Upper lobe of left lung (tissue), 6 donors: ENCODE measurements at regions not wholly inside any gene's neighbourhood (a gene's known extent, or its start where the extent isn't known, plus 50 kb on each side); places are given as distances from the start of the nearest gene placed in this dataset.
"Not testable (repeated sequence)": the region's sequence is repeated elsewhere in the genome, so short reads cannot be mapped to it uniquely, and the experiment has no call there.

Experiments used
- ATAC-seq, 2 donors: fragments of 200-7000 bp; cut with Tn5 transposase; one replicate each; pipeline ENCODE4 v1.9.1; 2022; ENCODE audit warnings: mild to moderate bottlenecking in 2 of 2, moderate library complexity in 2 of 2; ENCODE audit not compliant: low FRiP score in 2 of 2
- DNase-seq, 2 donors: peaks; one replicate each; pipeline ENCODE4 v3.0.0-alpha.2; 2019 to 2020
- H3K27ac ChIP-seq, 4 donors: fragments of 200-600 bp; sonication (generic); one replicate each; pipeline ENCODE4 v1.5.1; 2016 to 2019
- H3K27me3 ChIP-seq, 4 donors: fragments of 200-600 bp; sonication (generic); one replicate each; pipeline ENCODE4 v1.5.1; 2017 to 2019
- H3K36me3 ChIP-seq, 4 donors: fragments of 200-600 bp; sonication (generic); one replicate each; pipeline ENCODE4 v1.5.1; 2016 to 2019
- H3K4me1 ChIP-seq, 4 donors: fragments of 200-600 bp; sonication (generic); one replicate each; pipeline ENCODE4 v1.5.1; 2018 to 2019
- H3K4me3 ChIP-seq, 4 donors: fragments of 200-600 bp; sonication (generic); one replicate each; pipeline ENCODE4 v1.5.1; 2017 to 2019; ENCODE audit warnings: mild to moderate bottlenecking in 2 of 4, moderate library complexity in 1 of 4
- H3K9me3 ChIP-seq, 4 donors: fragments of 200-600 bp; sonication (generic); one replicate each; pipeline ENCODE4 v1.5.1; 2018 to 2019
- CTCF ChIP-seq, 6 experiments: fragments of 450-650 bp in 4 of 6; fragments of 200-600 bp in 2 of 6; sonication (generic) in 2 of 6; IDR thresholded peaks; one replicate each; pipeline ENCODE4 v1.5.1; 2016 to 2019; ENCODE audit warnings: antibody characterized with exemption in 6 of 6
- EP300 ChIP-seq, 4 donors: sonication (generic); formaldehyde crosslinking; IDR thresholded peaks; one replicate each; pipeline ENCODE4 v1.5.1; 2017; ENCODE audit warnings: antibody characterized with exemption in 4 of 4, control low read depth in 2 of 4
- POLR2A ChIP-seq, 4 donors: fragments of 450-650 bp; IDR thresholded peaks; one replicate each; pipeline ENCODE4 v1.5.1; 2016 to 2017; ENCODE audit warnings: antibody characterized with exemption in 4 of 4, mild to moderate bottlenecking in 2 of 4
- POLR2AphosphoS5 ChIP-seq, 2 donors: sonication (generic); formaldehyde crosslinking; IDR thresholded peaks; one replicate each; pipeline ENCODE4 v1.5.1; 2017; ENCODE audit warnings: antibody characterized with exemption in 2 of 2
- WGBS, 2 donors: methylation state at CpG; one replicate each; pipeline ENCODE4 v1.1.5; 2017 to 2018; 5-methylcytosine and 5-hydroxymethylcytosine counted together
- donor health status: DM: no; HTN: no; CAD: no; lungs with moderate emphysema.
- donor health status: DM: no; HTN: yes; CAD: no; lungs with severe emphysema.

GRCh38 chr12:95358111-95359083 is 115.6 kb upstream of the METAP2 start:
- DNase-seq (no peak), ATAC-seq (no peak)
- peaks cover 4 to 10% (median 7%) of the 10 kb centered on the region in 4 donors for H3K4me1 ChIP-seq
- H3K36me3 ChIP-seq = no peaks in the 10 kb centered on the region
- H3K27me3 ChIP-seq = no peaks in the 10 kb centered on the region
- no peak overlapping the region for H3K4me3 ChIP-seq
- no peak for TF ChIP-seq POLR2AphosphoS5 (IDR thresholded peaks at IDR 0.05)
- no peak for TF ChIP-seq EP300 (IDR thresholded peaks at IDR 0.05)
- TF ChIP-seq CTCF (IDR thresholded peaks at IDR 0.05) = no peak
- TF ChIP-seq POLR2A (IDR thresholded peaks at IDR 0.05) = no peak
- H3K9me3 ChIP-seq = no peaks in the 10 kb centered on the region
- H3K27ac ChIP-seq = peak overlapping the region in 2 of 4 donors; percentile 16 to 19
- WGBS, 2 donors = 56 to 64% methylated on average over 11 of the region's 11 CpGs

- H3K27ac ChIP-seq = no peak overlapping the region
- H3K4me3 ChIP-seq = no peak overlapping the region
- no peaks in the 10 kb centered on the region for H3K27me3 ChIP-seq
- TF ChIP-seq POLR2AphosphoS5 (IDR thresholded peaks at IDR 0.05) (no peak), POLR2A (IDR thresholded peaks at IDR 0.05) (no peak), CTCF (IDR thresholded peaks at IDR 0.05) (no peak), EP300 (IDR thresholded peaks at IDR 0.05) (no peak)
- no peaks in the 10 kb centered on the region for H3K9me3 ChIP-seq
- 66 to 67% methylated on average over 2 of the region's 2 CpGs for WGBS, 2 donors
- DNase-seq (no peak), ATAC-seq (no peak)
- no peaks in the 10 kb centered on the region for H3K36me3 ChIP-seq
- H3K4me1 ChIP-seq = no peaks in the 10 kb centered on the region
These were observed 108.0 kb upstream of the METAP2 start for GRCh38 chr12:95365912-95366311.

- H3K36me3 ChIP-seq = no peaks in the 10 kb centered on the region
- ATAC-seq = no peak
- 75 to 76% methylated on average over 2 of the region's 2 CpGs for WGBS, 2 donors
- no peaks in the 10 kb centered on the region for H3K27me3 ChIP-seq
- no peak overlapping the region for H3K27ac ChIP-seq
- no peak for TF ChIP-seq CTCF (IDR thresholded peaks at IDR 0.05)
- no peak for TF ChIP-seq POLR2AphosphoS5 (IDR thresholded peaks at IDR 0.05)
- no peak for TF ChIP-seq POLR2A (IDR thresholded peaks at IDR 0.05)
- TF ChIP-seq EP300 (IDR thresholded peaks at IDR 0.05) = no peak
- DNase-seq = no peak
- H3K4me3 ChIP-seq = no peak overlapping the region
- no peaks in the 10 kb centered on the region for H3K9me3 ChIP-seq
- H3K4me1 ChIP-seq = no peaks in the 10 kb centered on the region
These were observed 105.0 kb upstream of the METAP2 start for GRCh38 chr12:95368931-95369330.

- no peaks in the 10 kb centered on the region for H3K27me3 ChIP-seq
- H3K4me1 ChIP-seq = no peaks in the 10 kb centered on the region
- no peaks in the 10 kb centered on the region for H3K36me3 ChIP-seq
- H3K9me3 ChIP-seq = no peaks in the 10 kb centered on the region
- ATAC-seq (no peak), DNase-seq (no peak)
- no peak for TF ChIP-seq EP300 (IDR thresholded peaks at IDR 0.05)
- no peak for TF ChIP-seq POLR2AphosphoS5 (IDR thresholded peaks at IDR 0.05)
- no peak for TF ChIP-seq CTCF (IDR thresholded peaks at IDR 0.05)
- no peak for TF ChIP-seq POLR2A (IDR thresholded peaks at IDR 0.05)
- no peak overlapping the region for H3K4me3 ChIP-seq
- no peak overlapping the region for H3K27ac ChIP-seq
- 84 to 85% methylated on average over 5 of the region's 5 CpGs for WGBS, 2 donors
These were observed 102.4 kb upstream of the METAP2 start for GRCh38 chr12:95371571-95371970.

GRCh38 chr12:95379481-95379880 is 94.5 kb upstream of the METAP2 start:
- ATAC-seq, H3K36me3 ChIP-seq, H3K4me3 ChIP-seq, H3K9me3 ChIP-seq, H3K27me3 ChIP-seq, H3K27ac ChIP-seq, H3K4me1 ChIP-seq: not testable (repeated sequence)
- WGBS, 2 donors = 81% methylated on average over 8 of the region's 23 CpGs; no CpG with 5 or more reads in 1 of the 2 donors
- peak in 1 of 2 donors; percentile 60 for DNase-seq

- not testable (repeated sequence) for H3K4me3 ChIP-seq, DNase-seq, H3K27ac ChIP-seq, ATAC-seq, H3K27me3 ChIP-seq, H3K9me3 ChIP-seq, H3K36me3 ChIP-seq
- WGBS, 2 donors = 91 to 92% methylated on average over 12 of the region's 14 CpGs
- H3K4me1 ChIP-seq = peaks cover 4 to 11% (median 7%) of the 10 kb centered on the region in 4 donors
These were observed 93.6 kb upstream of the METAP2 start for GRCh38 chr12:95380334-95380733.
